ENCODE measurements at regions not wholly inside any gene's neighbourhood (a gene's known extent, or its start where the extent isn't known, plus 50 kb on each side); places are given as distances from the start of the nearest gene placed in this dataset.

- TF ChIP-seq PHF20 (CRISPR knock-in tag; IDR thresholded peaks at IDR 0.05) (no peak), CC2D1A (CRISPR knock-in tag; IDR thresholded peaks at IDR 0.05) (no peak), ZNF670 (CRISPR knock-in tag; IDR thresholded peaks at IDR 0.05; ENCODE audit: borderline replicate concordance) (no peak), ELF1 (CRISPR knock-in tag; IDR thresholded peaks at IDR 0.05) (no peak)
Observed at GRCh38 chr10:100624298-100624697, 88.6 kb downstream of the HIF1AN start (continued).

- H3K4me1 ChIP-seq (ENCODE audit: insufficient read depth, low read length), result no peaks in the 10 kb centered on the region
- POLR2A ChIA-PET, result no interaction called here
- H4K20me1 ChIP-seq (ENCODE audit: insufficient read depth, low read length), result no peaks in the 10 kb centered on the region
- FAIRE-seq, result no peak
- no peak overlapping the region for H3K4me2 ChIP-seq (ENCODE audit: low read depth, low read length)
- 1% methylated on average over 8 of the region's 8 CpGs for WGBS (ENCODE audit: low lambda C conversion rate)
- H3K9me3 ChIP-seq (ENCODE audit: low read length), result no peaks in the 10 kb centered on the region
- no peaks in the 10 kb centered on the region for H3K79me2 ChIP-seq (ENCODE audit: insufficient read depth, low read length)
- H3K4me3 ChIP-seq (replicated peaks in 1 of 3; ENCODE audit: insufficient read depth in 1 of 3, low read depth in 2 of 3, low read length in 3 of 3), result no peak overlapping the region
- DNase-seq (ENCODE audit: low spot score), result no peak
- no peaks in the 10 kb centered on the region for H3K36me3 ChIP-seq (replicated peaks in 1 of 2; ENCODE audit: control insufficient read depth in 1 of 2, insufficient read depth in 2 of 2, low read length in 2 of 2)
- H3K9ac ChIP-seq (ENCODE audit: insufficient read depth, low read depth, low read length), result no peak overlapping the region
- no TSS peak for BruUV-seq (replicated peaks)
- intact Hi-C loops (cut with micrococcal nuclease; ENCODE audit: unreplicated experiment) (no loop called here), in situ Hi-C loops (cut with HindIII; ENCODE audit: extremely low pct_ligation_motif_present, low pct_unique_long_range_greater_than_20kb) (no loop called here)
- H3K27me3 ChIP-seq (ENCODE audit: control insufficient read depth in 1 of 2, insufficient read depth in 2 of 2, low read length in 2 of 2), result peaks cover 12 to 60% of the 10 kb centered on the region in 2 experiments; a peak in 4 of 5 replicates
- no peak overlapping the region for H3K27ac ChIP-seq (ENCODE audit: extremely low read length, insufficient read depth, low read length)
- ATAC-seq, result no peak
- H2AFZ ChIP-seq (ENCODE audit: low read length), result no peak overlapping the region
- CTCF ChIA-PET (ENCODE audit: low intra/inter-chr PET ratio, low total read pairs), result no interaction called here
- TF ChIP-seq KDM5A (IDR thresholded peaks at IDR 0.05; ENCODE audit: borderline replicate concordance, low read length), result no peak
Observed at GRCh38 chr10:100625816-100626215, 90.1 kb downstream of the HIF1AN start.

- Histone ChIP-seq H3K4me2 (ENCODE audit: low read depth, low read length) (no peak overlapping the region), H3K9me3 (ENCODE audit: low read length) (no peaks in the 10 kb centered on the region), H3K36me3 (replicated peaks in 1 of 2; ENCODE audit: control insufficient read depth in 1 of 2, insufficient read depth in 2 of 2, low read length in 2 of 2) (no peaks in the 10 kb centered on the region), H3K4me1 (ENCODE audit: insufficient read depth, low read length) (no peaks in the 10 kb centered on the region), H3K4me3 (replicated peaks in 1 of 3; ENCODE audit: insufficient read depth in 1 of 3, low read depth in 2 of 3, low read length in 3 of 3) (no peak overlapping the region), H3K27me3 (ENCODE audit: control insufficient read depth in 1 of 2, insufficient read depth in 2 of 2, low read length in 2 of 2) (peaks cover 9 to 56% of the 10 kb centered on the region in 2 experiments; a peak in 4 of 5 replicates), H2AFZ (ENCODE audit: low read length) (no peak overlapping the region), H3K79me2 (ENCODE audit: insufficient read depth, low read length) (no peaks in the 10 kb centered on the region), H3K27ac (ENCODE audit: extremely low read length, insufficient read depth, low read length) (no peak overlapping the region), H4K20me1 (ENCODE audit: insufficient read depth, low read length) (no peaks in the 10 kb centered on the region), H3K9ac (ENCODE audit: insufficient read depth, low read depth, low read length) (no peak overlapping the region)
- TF ChIP-seq SOX5 (CRISPR knock-in tag; IDR thresholded peaks at IDR 0.05; ENCODE audit: borderline replicate concordance), result no peak
- 34% methylated on average over 10 of the region's 10 CpGs for WGBS (ENCODE audit: low lambda C conversion rate)
- in situ Hi-C loops (cut with HindIII; ENCODE audit: extremely low pct_ligation_motif_present, low pct_unique_long_range_greater_than_20kb), result no loop called here
- FAIRE-seq, result no peak
- no peak for ATAC-seq
- no TSS peak for BruUV-seq (replicated peaks)
- intact Hi-C loops (cut with micrococcal nuclease; ENCODE audit: unreplicated experiment), result no loop called here
- POLR2A ChIA-PET, result no interaction called here
- no peak for DNase-seq (ENCODE audit: low spot score)
- CTCF ChIA-PET (ENCODE audit: low intra/inter-chr PET ratio, low total read pairs), result no interaction called here
Observed at GRCh38 chr10:100628061-100628460, 92.3 kb downstream of the HIF1AN start.

Measured in HepG2 (cell line).